CD4-positive, alpha-beta T cell (primary cell): ENCODE measurements at regions not wholly inside any gene's neighbourhood (a gene's known extent, or its start where the extent isn't known, plus 50 kb on each side); places are given as distances from the start of the nearest gene placed in this dataset.

Source experiments
- ATAC-seq: fragments of 200-7000 bp; cut with Tn5 transposase; one replicate; pipeline ENCODE4 v1.10.0; 2022; ENCODE audit warnings: mild to moderate bottlenecking; ENCODE audit not compliant: poor library complexity
- CTCF ChIA-PET: fragments of 350-600 bp; sonication (Branson Sonifier 250); formaldehyde crosslinking; loops from one replicate; lab custom pipeline; 2021; ENCODE audit warnings: antibody characterized with exemption, inconsistent platforms; lab: Charles Lee
- POLR2A ChIA-PET: fragments of 350-600 bp; sonication (Branson Sonifier 250); formaldehyde crosslinking; loops from one replicate; lab custom pipeline; 2021; ENCODE audit warnings: antibody characterized with exemption, inconsistent platforms; lab: Charles Lee
- DNase-seq, 14 experiments: peaks; one replicate each; pipeline ENCODE4 v3.0.0-alpha.2; 2013 to 2020; ENCODE audit warnings: mixed read lengths in 2 of 14
- H3K27ac ChIP-seq, 2 donors: one replicate each; pipeline versions ENCODE4 v1.5.1 to v1.7.0; 2013; ENCODE audit warnings: low read length in 2 of 2, low read depth in 1 of 2, mild to moderate bottlenecking in 1 of 2
- H3K27me3 ChIP-seq, 2 experiments: 1 replicate in 1 of 2; 2 replicates in 1 of 2; pipeline versions ENCODE4 v1.6.1 to v1.7.0; 2013; ENCODE audit warnings: low read length in 2 of 2, control low read depth in 1 of 2, mild to moderate bottlenecking in 1 of 2, moderate library complexity in 1 of 2; ENCODE audit not compliant: insufficient read depth in 2 of 2, control insufficient read depth in 1 of 2
- H3K36me3 ChIP-seq: one replicate; pipeline ENCODE4 v1.6.1; 2013; ENCODE audit warnings: low read length, control low read depth; ENCODE audit not compliant: insufficient read depth
- H3K4me1 ChIP-seq: one replicate; pipeline ENCODE4 v1.6.1; 2013; ENCODE audit warnings: low read length, control low read depth; ENCODE audit not compliant: insufficient read depth
- H3K4me3 ChIP-seq: one replicate; pipeline ENCODE4 v1.5.1; 2013; ENCODE audit warnings: mild to moderate bottlenecking, low read length, moderate library complexity
- H3K9me3 ChIP-seq, 2 experiments: 1 replicate in 1 of 2; 2 replicates in 1 of 2; pipeline versions ENCODE4 v1.6.1 to v1.7.0; 2013; ENCODE audit warnings: low read length in 2 of 2, mild to moderate bottlenecking in 2 of 2, control low read depth in 1 of 2, moderate library complexity in 1 of 2; ENCODE audit not compliant: control insufficient read depth in 1 of 2, insufficient read depth in 1 of 2
- H3K27ac Mint-ChIP-seq: one replicate; pipeline ENCODE4 v1.8.0; 2020; ENCODE audit warnings: mixed read lengths
- H3K27me3 Mint-ChIP-seq: one replicate; pipeline ENCODE4 v1.8.0; 2021; ENCODE audit warnings: mixed read lengths
- H3K36me3 Mint-ChIP-seq: one replicate; pipeline ENCODE4 v1.8.0; 2021; ENCODE audit warnings: low read depth, mixed read lengths
- H3K4me1 Mint-ChIP-seq: one replicate; pipeline ENCODE4 v1.8.0; 2021; ENCODE audit warnings: low read depth, mixed read lengths
- H3K4me3 Mint-ChIP-seq: one replicate; pipeline ENCODE4 v1.8.0; 2020; ENCODE audit warnings: mild to moderate bottlenecking, mixed read lengths
- H3K9me3 Mint-ChIP-seq: one replicate; pipeline ENCODE4 v1.8.0; 2020; ENCODE audit warnings: mixed read lengths
- CTCF ChIP-seq: fragments of 200-600 bp; IDR thresholded peaks from one replicate; pipeline ENCODE4 v1.8.0; 2022; ENCODE audit warnings: antibody characterized with exemption, mild to moderate bottlenecking
- intact Hi-C, 2 experiments: fragments of 100-400 bp; cut with DNase I in 1 of 2; cut with micrococcal nuclease in 1 of 2; formaldehyde crosslinking; loops; one replicate each; pipeline versions ENCODE4 v1.15.1 to v1.9.0; 2023 to 2025; cut with DNase I, micrococcal nuclease

- ChIA-PET CTCF (no interaction called here), POLR2A (no interaction called here)
- DNase-seq (no peak), ATAC-seq (no peak)
- Histone ChIP-seq H3K4me3 (no peak overlapping the region), H3K27ac (no peak overlapping the region), H3K9me3 (no peaks in the 10 kb centered on the region), H3K36me3 (no peaks in the 10 kb centered on the region), H3K4me1 (no peaks in the 10 kb centered on the region), H3K27me3 (peaks cover 0 to 4% of the 10 kb centered on the region in 2 experiments)
- Mint-ChIP-seq H3K4me3 (no peak overlapping the region), H3K27ac (no peak overlapping the region), H3K36me3 (no peaks in the 10 kb centered on the region), H3K27me3 (peaks cover 6% of the 10 kb centered on the region), H3K4me1 (no peaks in the 10 kb centered on the region), H3K9me3 (no peaks in the 10 kb centered on the region)
- intact Hi-C loops, result no loop called here
- TF ChIP-seq CTCF, result no peak
Observed at GRCh38 chr2:201953880-201954279, 79.8 kb upstream of the FZD7 start.

GRCh38 chr2:201955231-201955630, 78.4 kb upstream of the FZD7 start:
- peaks cover 6% of the 10 kb centered on the region for H3K27me3 Mint-ChIP-seq
- Histone ChIP-seq H3K4me1 (no peaks in the 10 kb centered on the region), H3K27ac (no peak overlapping the region), H3K27me3 (peaks cover 0 to 4% of the 10 kb centered on the region in 2 experiments), H3K36me3 (no peaks in the 10 kb centered on the region), H3K9me3 (no peaks in the 10 kb centered on the region), H3K4me3 (no peak overlapping the region)
- ATAC-seq, result no peak
- H3K27ac Mint-ChIP-seq, result no peak overlapping the region
- no peaks in the 10 kb centered on the region for H3K36me3 Mint-ChIP-seq
- CTCF ChIA-PET, result no interaction called here
- DNase-seq, result no peak
- H3K4me1 Mint-ChIP-seq, result no peaks in the 10 kb centered on the region
- POLR2A ChIA-PET, result no interaction called here
- H3K4me3 Mint-ChIP-seq, result no peak overlapping the region
- no peaks in the 10 kb centered on the region for H3K9me3 Mint-ChIP-seq
- no peak for TF ChIP-seq CTCF
- intact Hi-C loops, result no loop called here

DNA sequence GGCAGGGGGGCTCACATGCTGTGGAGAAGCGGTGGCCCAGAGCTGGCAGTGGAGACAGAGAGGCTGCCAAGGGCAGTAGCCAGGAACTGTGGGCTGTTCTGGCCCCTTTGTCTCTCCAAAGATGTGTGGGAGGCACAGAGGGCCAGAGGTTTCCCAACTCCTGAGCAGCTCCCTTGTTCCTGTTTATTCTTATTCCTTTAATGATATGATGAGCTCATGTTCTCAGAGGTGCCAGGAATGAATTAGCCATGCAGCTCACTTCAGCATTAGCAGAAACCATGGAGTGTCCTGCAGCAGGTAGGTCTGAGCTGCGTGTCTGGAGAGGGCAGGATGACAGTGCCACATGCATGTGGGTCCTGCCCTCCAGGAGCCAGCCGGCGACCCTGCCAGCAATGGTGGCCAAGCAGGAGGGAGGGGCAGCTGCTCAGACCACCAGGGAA, 77.9 kb upstream of the FZD7 start:
- peaks cover 6% of the 10 kb centered on the region for H3K27me3 Mint-ChIP-seq
- ChIA-PET POLR2A (no interaction called here), CTCF (no interaction called here)
- no peak for TF ChIP-seq CTCF
- intact Hi-C loops, result no loop called here
- no peaks in the 10 kb centered on the region for H3K4me1 ChIP-seq
- peaks cover 0 to 4% of the 10 kb centered on the region in 2 experiments for H3K27me3 ChIP-seq
- H3K27ac ChIP-seq, result no peak overlapping the region
- H3K9me3 Mint-ChIP-seq, result no peaks in the 10 kb centered on the region
- H3K27ac Mint-ChIP-seq, result no peak overlapping the region
- DNase-seq (no peak), ATAC-seq (no peak)
- no peaks in the 10 kb centered on the region for H3K36me3 Mint-ChIP-seq
- no peaks in the 10 kb centered on the region for H3K36me3 ChIP-seq
- no peak overlapping the region for H3K4me3 Mint-ChIP-seq
- no peaks in the 10 kb centered on the region for H3K9me3 ChIP-seq
- H3K4me1 Mint-ChIP-seq, result no peaks in the 10 kb centered on the region
- no peak overlapping the region for H3K4me3 ChIP-seq
